Epithelial cell of proximal tubule (primary cell): ENCODE measurements at regions not wholly inside any gene's neighbourhood (a gene's known extent, or its start where the extent isn't known, plus 50 kb on each side); places are given as distances from the start of the nearest gene placed in this dataset.

Experiments used
- DNase-seq: peaks from one replicate; pipeline ENCODE4 v3.0.0-alpha.2; 2011; ENCODE audit warnings: low read depth
- H3K4me3 ChIP-seq: 2 replicates; pipeline ENCODE4 v1.5.1; 2011; ENCODE audit warnings: low read depth, mild to moderate bottlenecking, low read length
- CTCF ChIP-seq: conservative IDR thresholded peaks from 2 replicates; pipeline ENCODE4 v1.5.1; 2012; ENCODE audit warnings: low read depth, mild to moderate bottlenecking, low read length

GRCh38 chr17:72520665-72521303 lies 400.0 kb downstream of the SOX9 start:
- TF ChIP-seq CTCF: no peak
- DNase-seq: no peak
- no peak overlapping the region for H3K4me3 ChIP-seq

GRCh38 chr17:72523491-72523890 lies 402.7 kb downstream of the SOX9 start:
- no peak for DNase-seq
- H3K4me3 ChIP-seq: no peak overlapping the region
- TF ChIP-seq CTCF: no peak

GRCh38 chr17:72525225-72526015 lies 404.6 kb downstream of the SOX9 start:
- DNase-seq: no peak
- H3K4me3 ChIP-seq: no peak overlapping the region
- no peak for TF ChIP-seq CTCF

GRCh38 chr17:72526769-72527168 lies 405.9 kb downstream of the SOX9 start:
- DNase-seq: no peak
- no peak for TF ChIP-seq CTCF
- H3K4me3 ChIP-seq: no peak overlapping the region

- no peak for TF ChIP-seq CTCF
- no peak overlapping the region for H3K4me3 ChIP-seq
- DNase-seq: no peak
These were observed 407.0 kb downstream of the SOX9 start for GRCh38 chr17:72527789-72528188.

- TF ChIP-seq CTCF: no peak
- H3K4me3 ChIP-seq: no peak overlapping the region
- DNase-seq: no peak
These were observed 407.9 kb downstream of the SOX9 start for GRCh38 chr17:72528683-72529082.

- no peak for DNase-seq
- peak; percentile 12 for TF ChIP-seq CTCF
- no peak overlapping the region for H3K4me3 ChIP-seq
These were observed 408.6 kb downstream of the SOX9 start for GRCh38 chr17:72529386-72529785.
